B cell (primary cell): ENCODE measurements at regions not wholly inside any gene's neighbourhood (a gene's known extent, or its start where the extent isn't known, plus 50 kb on each side); places are given as distances from the start of the nearest gene placed in this dataset.

ENCODE experiments used
- ATAC-seq: fragments of 200-7000 bp; cut with Tn5 transposase; one replicate; pipeline ENCODE4 v1.10.0; 2021; ENCODE audit warnings: low read depth, mild to moderate bottlenecking, moderate number of reproducible peaks, moderate library complexity
- CTCF ChIA-PET: fragments of 350-600 bp; sonication (Branson Sonifier 250); formaldehyde crosslinking; loops from one replicate; lab custom pipeline; 2021; ENCODE audit warnings: antibody characterized with exemption, inconsistent platforms; lab: Charles Lee
- POLR2A ChIA-PET: fragments of 350-600 bp; sonication (Branson Sonifier 250); formaldehyde crosslinking; loops from one replicate; lab custom pipeline; 2021; ENCODE audit warnings: antibody characterized with exemption; lab: Charles Lee
- DNase-seq: peaks from one replicate; pipeline ENCODE4 v3.0.0; 2013
- H2AFZ ChIP-seq: 2 replicates; pipeline ENCODE4 v1.6.1; 2012; ENCODE audit warnings: mild to moderate bottlenecking, low read depth, low read length; ENCODE audit not compliant: insufficient read depth, poor library complexity, severe bottlenecking
- H3K27ac ChIP-seq, 2 donors: 1 replicate in 1 of 2; 2 replicates in 1 of 2; pipeline ENCODE4 v1.5.1; 2012 to 2013; ENCODE audit warnings: low read length in 2 of 2, mild to moderate bottlenecking in 2 of 2, moderate library complexity in 1 of 2
- H3K27me3 ChIP-seq, 4 experiments: fragments of 200-600 bp in 1 of 4; sonication (generic) in 1 of 4; replicated peaks in 1 of 4; 1 replicate in 2 of 4; 2 replicates in 2 of 4; pipeline versions ENCODE4 v1.6.1 to v1.7.0; 2013 to 2016; ENCODE audit warnings: low read length in 3 of 4, mild to moderate bottlenecking in 2 of 4, mixed read lengths in 1 of 4, moderate library complexity in 1 of 4; ENCODE audit not compliant: insufficient read depth in 4 of 4, control insufficient read depth in 3 of 4; ENCODE audit errors: control extremely low read depth in 1 of 4
- H3K36me3 ChIP-seq, 2 experiments: replicated peaks in 1 of 2; 1 replicate in 1 of 2; 2 replicates in 1 of 2; pipeline versions ENCODE4 v1.6.1 to v1.7.1; 2013; ENCODE audit warnings: low read length in 1 of 2; ENCODE audit not compliant: insufficient read depth in 2 of 2, control insufficient read depth in 1 of 2; ENCODE audit errors: control extremely low read depth in 1 of 2, extremely low read depth in 1 of 2
- H3K4me1 ChIP-seq, 2 donors: fragments of 200-600 bp in 1 of 2; sonication (generic) in 1 of 2; 1 replicate in 1 of 2; 2 replicates in 1 of 2; pipeline versions ENCODE4 v1.5.1 to v1.6.1; 2013 to 2017; ENCODE audit warnings: low read length in 2 of 2; ENCODE audit not compliant: control insufficient read depth in 2 of 2, insufficient read depth in 2 of 2
- H3K4me2 ChIP-seq: replicated peaks from 2 replicates; pipeline ENCODE3; 2012; ENCODE audit warnings: mild to moderate bottlenecking, low read depth, low read length; ENCODE audit not compliant: poor library complexity, severe bottlenecking
- H3K4me3 ChIP-seq, 5 experiments: fragments of 200-600 bp in 1 of 5; sonication (generic) in 1 of 5; 1 replicate in 3 of 5; 2 replicates in 2 of 5; pipeline versions ENCODE4 v1.5.1 to v1.7.0; 2011 to 2016; ENCODE audit warnings: low read length in 4 of 5, mild to moderate bottlenecking in 4 of 5, low read depth in 2 of 5, control low read depth in 1 of 5, moderate library complexity in 1 of 5; ENCODE audit not compliant: insufficient read depth in 1 of 5; ENCODE audit errors: control extremely low read depth in 1 of 5, extremely low read depth in 1 of 5
- H3K79me2 ChIP-seq: fragments of 200-600 bp; sonication (generic); one replicate; pipeline ENCODE4 v1.6.0; 2016; ENCODE audit warnings: low read length; ENCODE audit not compliant: control insufficient read depth, insufficient read depth
- H3K9ac ChIP-seq: fragments of 200-600 bp; sonication (generic); 2 replicates; pipeline ENCODE4 v1.6.1; 2017; ENCODE audit warnings: mild to moderate bottlenecking, low read length, moderate library complexity
- H3K9me3 ChIP-seq, 3 donors: one replicate each; pipeline versions ENCODE4 v1.6.1 to v1.7.1; 2013; ENCODE audit warnings: low read length in 2 of 3; ENCODE audit not compliant: control insufficient read depth in 2 of 3, insufficient read depth in 1 of 3; ENCODE audit errors: control extremely low read depth in 1 of 3
- H4K20me1 ChIP-seq: 2 replicates; pipeline ENCODE4 v1.6.0; 2012; ENCODE audit warnings: mild to moderate bottlenecking, low read length; ENCODE audit not compliant: insufficient read depth, control insufficient read depth, poor library complexity, severe bottlenecking
- H3K27ac Mint-ChIP-seq: one replicate; pipeline ENCODE4 v1.8.0; 2021; ENCODE audit warnings: mixed read lengths
- H3K27me3 Mint-ChIP-seq: one replicate; pipeline ENCODE4 v1.8.0; 2021; ENCODE audit warnings: mixed read lengths
- H3K4me1 Mint-ChIP-seq: one replicate; pipeline ENCODE4 v1.8.0; 2021; ENCODE audit warnings: mixed read lengths
- H3K4me3 Mint-ChIP-seq: one replicate; pipeline ENCODE4 v1.8.0; 2021; ENCODE audit warnings: mixed read lengths
- H3K9me3 Mint-ChIP-seq: one replicate; pipeline ENCODE4 v1.8.0; 2022; ENCODE audit warnings: mixed read lengths; ENCODE audit not compliant: insufficient read depth
- CTCF ChIP-seq: fragments of 200-600 bp; IDR thresholded peaks from one replicate; pipeline ENCODE4 v1.8.0; 2022; ENCODE audit warnings: antibody characterized with exemption, mild to moderate bottlenecking
- EZH2 ChIP-seq: IDR thresholded peaks from 2 replicates; pipeline ENCODE4 v1.6.1; 2012; ENCODE audit warnings: borderline replicate concordance, low read depth, mild to moderate bottlenecking, moderate library complexity, low read length; ENCODE audit not compliant: insufficient read depth, poor library complexity, severe bottlenecking
- WGBS: methylation state at CpG from one replicate; pipeline ENCODE4 v1.1.5; 2013; ENCODE audit warnings: missing lambda C conversion rate; ENCODE audit not compliant: insufficient coverage; 5-methylcytosine and 5-hydroxymethylcytosine counted together
- intact Hi-C: fragments of 100-400 bp; cut with micrococcal nuclease; formaldehyde crosslinking; loops from one replicate; pipeline ENCODE4 v1.10.0; 2022

- H3K9me3 Mint-ChIP-seq = peaks cover 2% of the 10 kb centered on the region
- ChIA-PET POLR2A (no interaction called here), CTCF (no interaction called here)
- Histone ChIP-seq H3K27me3 (peaks cover 0 to 2% (median 0%) of the 10 kb centered on the region in 4 experiments), H3K9ac (no peak overlapping the region), H4K20me1 (no peaks in the 10 kb centered on the region), H2AFZ (no peak overlapping the region), H3K79me2 (no peaks in the 10 kb centered on the region), H3K4me1 (no peaks in the 10 kb centered on the region), H3K9me3 (no peaks in the 10 kb centered on the region), H3K4me2 (no peak overlapping the region), H3K27ac (no peak overlapping the region), H3K36me3 (no peaks in the 10 kb centered on the region), H3K4me3 (no peak overlapping the region)
- intact Hi-C loops = no loop called here
- H3K4me1 Mint-ChIP-seq = no peaks in the 10 kb centered on the region
- DNase-seq (no peak), ATAC-seq (no peak)
- no peak overlapping the region for H3K27ac Mint-ChIP-seq
- no CpG with 5 or more reads among the region's 1 CpG for WGBS
- peaks cover 7% of the 10 kb centered on the region for H3K27me3 Mint-ChIP-seq
- no peak for TF ChIP-seq EZH2
- TF ChIP-seq CTCF = no peak
- no peak overlapping the region for H3K4me3 Mint-ChIP-seq
These were observed 327.3 kb upstream of the THBS1 start for GRCh38 chr15:39253552-39253951.

- no peaks in the 10 kb centered on the region for H4K20me1 ChIP-seq
- no peaks in the 10 kb centered on the region for H3K4me1 Mint-ChIP-seq
- no peak overlapping the region for H3K27ac Mint-ChIP-seq
- H3K27ac ChIP-seq = no peak overlapping the region
- no peak for ATAC-seq
- CTCF ChIA-PET = no interaction called here
- no peak overlapping the region for H3K4me3 Mint-ChIP-seq
- TF ChIP-seq EZH2 (no peak), CTCF (no peak)
- no peaks in the 10 kb centered on the region for H3K4me1 ChIP-seq
- no peaks in the 10 kb centered on the region for H3K9me3 ChIP-seq
- no peaks in the 10 kb centered on the region for H3K79me2 ChIP-seq
- POLR2A ChIA-PET = no interaction called here
- WGBS = no CpG with 5 or more reads among the region's 4 CpGs
- intact Hi-C loops = no loop called here
- no peaks in the 10 kb centered on the region for H3K36me3 ChIP-seq
- peaks cover 7% of the 10 kb centered on the region for H3K27me3 Mint-ChIP-seq
- no peak overlapping the region for H2AFZ ChIP-seq
- H3K9ac ChIP-seq = no peak overlapping the region
- H3K27me3 ChIP-seq = peaks cover 0 to 2% (median 0%) of the 10 kb centered on the region in 4 experiments
- no peak overlapping the region for H3K4me2 ChIP-seq
- no peak for DNase-seq
- H3K4me3 ChIP-seq = no peak overlapping the region
- H3K9me3 Mint-ChIP-seq = peaks cover 2% of the 10 kb centered on the region
These were observed 326.7 kb upstream of the THBS1 start for GRCh38 chr15:39254181-39254580.
